ENCODE measurements at regions not wholly inside any gene's neighbourhood (a gene's known extent, or its start where the extent isn't known, plus 50 kb on each side); places are given as distances from the start of the nearest gene placed in this dataset.

DNA sequence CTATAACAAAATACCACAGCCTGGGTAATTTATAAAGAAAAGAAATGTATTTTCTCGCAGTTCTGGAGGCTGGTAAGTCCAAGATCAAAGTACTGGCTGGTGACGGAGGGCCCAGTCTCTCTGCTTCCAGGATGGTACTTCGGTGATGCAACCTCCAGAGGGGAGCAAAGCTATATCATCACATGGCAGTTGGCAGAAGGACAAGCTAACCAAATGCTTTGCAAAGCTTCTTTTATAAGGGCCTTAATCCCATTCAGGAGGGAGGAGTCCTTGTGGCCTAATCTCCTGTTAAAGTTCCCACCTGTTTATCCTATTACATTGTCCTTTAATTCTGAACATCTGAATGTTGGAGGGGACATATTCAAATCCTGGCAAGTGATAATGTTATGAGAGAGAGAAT is 134.1 kb upstream of the SP4 start:
- TF ChIP-seq, protein P1, sequence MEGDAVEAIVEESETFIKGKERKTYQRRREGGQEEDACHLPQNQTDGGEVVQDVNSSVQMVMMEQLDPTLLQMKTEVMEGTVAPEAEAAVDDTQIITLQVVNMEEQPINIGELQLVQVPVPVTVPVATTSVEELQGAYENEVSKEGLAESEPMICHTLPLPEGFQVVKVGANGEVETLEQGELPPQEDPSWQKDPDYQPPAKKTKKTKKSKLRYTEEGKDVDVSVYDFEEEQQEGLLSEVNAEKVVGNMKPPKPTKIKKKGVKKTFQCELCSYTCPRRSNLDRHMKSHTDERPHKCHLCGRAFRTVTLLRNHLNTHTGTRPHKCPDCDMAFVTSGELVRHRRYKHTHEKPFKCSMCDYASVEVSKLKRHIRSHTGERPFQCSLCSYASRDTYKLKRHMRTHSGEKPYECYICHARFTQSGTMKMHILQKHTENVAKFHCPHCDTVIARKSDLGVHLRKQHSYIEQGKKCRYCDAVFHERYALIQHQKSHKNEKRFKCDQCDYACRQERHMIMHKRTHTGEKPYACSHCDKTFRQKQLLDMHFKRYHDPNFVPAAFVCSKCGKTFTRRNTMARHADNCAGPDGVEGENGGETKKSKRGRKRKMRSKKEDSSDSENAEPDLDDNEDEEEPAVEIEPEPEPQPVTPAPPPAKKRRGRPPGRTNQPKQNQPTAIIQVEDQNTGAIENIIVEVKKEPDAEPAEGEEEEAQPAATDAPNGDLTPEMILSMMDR (IDR thresholded peaks at IDR 0.05 in 2 of 3, conservative IDR thresholded peaks at IDR 0.05 in 1 of 3; ENCODE audit: borderline replicate concordance in 1 of 3, insufficient read depth in 1 of 3, low read depth in 2 of 3, low read length in 2 of 3): no peak
- TF ChIP-seq POLR2AphosphoS5 (IDR thresholded peaks at IDR 0.05; ENCODE audit: low read depth, low read length) (no peak), RAD21 (IDR thresholded peaks at IDR 0.05; ENCODE audit: low read depth) (no peak), EZH2 (IDR thresholded peaks at IDR 0.05) (no peak), SRF (IDR thresholded peaks at IDR 0.05; ENCODE audit: low read depth) (no peak), TCF7L2 (IDR thresholded peaks at IDR 0.05; ENCODE audit: borderline replicate concordance, extremely low read depth, insufficient read depth, insufficient read length) (no peak), EZH2phosphoT487 (IDR thresholded peaks at IDR 0.05; ENCODE audit: borderline replicate concordance) (no peak), SP1 (IDR thresholded peaks at IDR 0.05; ENCODE audit: low read depth) (no peak), YY1 (IDR thresholded peaks at IDR 0.05; ENCODE audit: extremely low read depth, insufficient replicate concordance, low read depth, low read length) (no peak), ZFX (IDR thresholded peaks at IDR 0.05) (no peak), CEBPB (IDR thresholded peaks at IDR 0.05; ENCODE audit: low read depth) (no peak), POLR2A (IDR thresholded peaks at IDR 0.05; ENCODE audit: borderline replicate concordance, extremely low read depth, insufficient read depth, insufficient read length) (no peak)

All from HCT116 (cell line).